Liver (tissue), 8 donors: ENCODE measurements at regions not wholly inside any gene's neighbourhood (a gene's known extent, or its start where the extent isn't known, plus 50 kb on each side); places are given as distances from the start of the nearest gene placed in this dataset.

Source experiments
- DNase-seq: peaks from one replicate; pipeline ENCODE4 v3.0.0-alpha.2; 2017; ENCODE audit warnings: low spot score
- H3K27ac ChIP-seq, 2 donors: one replicate each; pipeline ENCODE4 v1.7.0; 2013; ENCODE audit warnings: inconsistent platforms in 2 of 2, low read length in 2 of 2, control low read depth in 1 of 2, low read depth in 1 of 2, mild to moderate bottlenecking in 1 of 2
- H3K27me3 ChIP-seq, 4 donors: one replicate each; pipeline versions ENCODE4 v1.6.1 to v1.7.0; 2013; ENCODE audit warnings: low read length in 3 of 4, inconsistent platforms in 1 of 4, mild to moderate bottlenecking in 1 of 4, moderate library complexity in 1 of 4; ENCODE audit not compliant: control insufficient read depth in 4 of 4, insufficient read depth in 4 of 4
- H3K36me3 ChIP-seq, 4 donors: one replicate each; pipeline versions ENCODE4 v1.6.1 to v1.7.0; 2013; ENCODE audit warnings: low read length in 3 of 4, mild to moderate bottlenecking in 3 of 4, low read depth in 1 of 4, moderate library complexity in 1 of 4; ENCODE audit not compliant: control insufficient read depth in 4 of 4, insufficient read depth in 3 of 4
- H3K4me1 ChIP-seq, 4 donors: one replicate each; pipeline versions ENCODE4 v1.6.1 to v1.7.0; 2013; ENCODE audit warnings: low read length in 3 of 4, mild to moderate bottlenecking in 3 of 4, moderate library complexity in 1 of 4; ENCODE audit not compliant: control insufficient read depth in 4 of 4, insufficient read depth in 4 of 4
- H3K4me3 ChIP-seq, 3 donors: one replicate each; pipeline versions ENCODE4 v1.6.1 to v1.7.0; 2013; ENCODE audit warnings: low read length in 3 of 3, control low read depth in 1 of 3, low read depth in 1 of 3, mild to moderate bottlenecking in 1 of 3
- H3K9ac ChIP-seq, 2 donors: one replicate each; pipeline ENCODE4 v1.7.0; 2013; ENCODE audit warnings: low read length in 2 of 2, mild to moderate bottlenecking in 2 of 2, moderate library complexity in 2 of 2, control low read depth in 1 of 2, low read depth in 1 of 2
- H3K9me3 ChIP-seq, 4 donors: one replicate each; pipeline versions ENCODE4 v1.6.1 to v1.7.0; 2013; ENCODE audit warnings: low read length in 3 of 4; ENCODE audit not compliant: control insufficient read depth in 4 of 4
- ATF3 ChIP-seq: IDR thresholded peaks from 2 replicates; pipeline ENCODE4 v1.6.1; 2016; ENCODE audit warnings: antibody characterized with exemption
- CTCF ChIP-seq: fragments of 150-350 bp; IDR thresholded peaks from 2 replicates; pipeline ENCODE4 v1.5.1; 2017; ENCODE audit warnings: improper control_type of control experiment, low read depth, low read length; ENCODE audit not compliant: missing input control
- EGR1 ChIP-seq, 2 donors: IDR thresholded peaks; 2 replicates each; pipeline ENCODE4 v1.6.1; 2016 to 2018; ENCODE audit warnings: antibody characterized with exemption in 2 of 2, low read depth in 2 of 2
- FOXA1 ChIP-seq: IDR thresholded peaks from 2 replicates; pipeline ENCODE4 v1.6.1; 2016; ENCODE audit warnings: antibody characterized with exemption
- FOXA2 ChIP-seq: IDR thresholded peaks from 2 replicates; pipeline ENCODE4 v1.6.1; 2016; ENCODE audit warnings: antibody characterized with exemption
- GABPA ChIP-seq, 2 donors: IDR thresholded peaks in 1 of 2; conservative IDR thresholded peaks in 1 of 2; 2 replicates each; pipeline ENCODE4 v1.6.1; 2016; ENCODE audit warnings: antibody characterized with exemption in 2 of 2, mild to moderate bottlenecking in 1 of 2, moderate library complexity in 1 of 2
- HNF4A ChIP-seq, 2 donors: conservative IDR thresholded peaks; 2 replicates each; pipeline ENCODE4 v1.6.1; 2016; ENCODE audit warnings: antibody characterized with exemption in 2 of 2, mild to moderate bottlenecking in 2 of 2
- HNF4G ChIP-seq: IDR thresholded peaks from 2 replicates; pipeline ENCODE4 v1.6.1; 2016; ENCODE audit warnings: antibody characterized with exemption
- JUND ChIP-seq, 2 donors: IDR thresholded peaks; 2 replicates each; pipeline ENCODE4 v1.6.1; 2016; ENCODE audit warnings: antibody characterized with exemption in 2 of 2
- NR2F2 ChIP-seq: IDR thresholded peaks from 2 replicates; pipeline ENCODE4 v1.6.1; 2016; ENCODE audit warnings: antibody characterized with exemption
- RAD21 ChIP-seq, 2 donors: IDR thresholded peaks; 2 replicates each; pipeline ENCODE4 v1.6.1; 2016; ENCODE audit warnings: antibody characterized with exemption in 2 of 2, mild to moderate bottlenecking in 2 of 2
- REST ChIP-seq: IDR thresholded peaks from 2 replicates; pipeline ENCODE4 v1.6.1; 2016; ENCODE audit warnings: antibody characterized with exemption, mild to moderate bottlenecking
- RXRA ChIP-seq, 2 donors: IDR thresholded peaks; 2 replicates each; pipeline ENCODE4 v1.6.1; 2017 to 2018; ENCODE audit warnings: antibody characterized with exemption in 2 of 2, mild to moderate bottlenecking in 1 of 2
- SP1 ChIP-seq: IDR thresholded peaks from 2 replicates; pipeline ENCODE4 v1.6.1; 2018; ENCODE audit warnings: antibody characterized with exemption, mild to moderate bottlenecking
- TAF1 ChIP-seq: conservative IDR thresholded peaks from 2 replicates; pipeline ENCODE4 v1.6.1; 2016; ENCODE audit warnings: antibody characterized with exemption, mild to moderate bottlenecking
- YY1 ChIP-seq: IDR thresholded peaks from 2 replicates; pipeline ENCODE4 v1.6.1; 2016; ENCODE audit warnings: antibody characterized with exemption, mild to moderate bottlenecking
- WGBS: extraction: QIAGEN DNeasy Blood & Tissue Kit; methylation state at CpG from one replicate; pipeline ENCODE4 v1.1.7; 2013; 5-methylcytosine and 5-hydroxymethylcytosine counted together
- TF ChIP-seq, protein P1 (sequence below): IDR thresholded peaks from 2 replicates; pipeline ENCODE4 v1.6.1; 2016; ENCODE audit warnings: antibody characterized with exemption
- TF ChIP-seq, protein P2 (sequence below): IDR thresholded peaks from 2 replicates; pipeline ENCODE4 v1.6.1; 2016; ENCODE audit warnings: antibody characterized with exemption
- donor health status: healthy.
- donor health status: healthy.
- donor health status: healthy.
- donor health status: healthy.
- donor health status: healthy.

DNA sequence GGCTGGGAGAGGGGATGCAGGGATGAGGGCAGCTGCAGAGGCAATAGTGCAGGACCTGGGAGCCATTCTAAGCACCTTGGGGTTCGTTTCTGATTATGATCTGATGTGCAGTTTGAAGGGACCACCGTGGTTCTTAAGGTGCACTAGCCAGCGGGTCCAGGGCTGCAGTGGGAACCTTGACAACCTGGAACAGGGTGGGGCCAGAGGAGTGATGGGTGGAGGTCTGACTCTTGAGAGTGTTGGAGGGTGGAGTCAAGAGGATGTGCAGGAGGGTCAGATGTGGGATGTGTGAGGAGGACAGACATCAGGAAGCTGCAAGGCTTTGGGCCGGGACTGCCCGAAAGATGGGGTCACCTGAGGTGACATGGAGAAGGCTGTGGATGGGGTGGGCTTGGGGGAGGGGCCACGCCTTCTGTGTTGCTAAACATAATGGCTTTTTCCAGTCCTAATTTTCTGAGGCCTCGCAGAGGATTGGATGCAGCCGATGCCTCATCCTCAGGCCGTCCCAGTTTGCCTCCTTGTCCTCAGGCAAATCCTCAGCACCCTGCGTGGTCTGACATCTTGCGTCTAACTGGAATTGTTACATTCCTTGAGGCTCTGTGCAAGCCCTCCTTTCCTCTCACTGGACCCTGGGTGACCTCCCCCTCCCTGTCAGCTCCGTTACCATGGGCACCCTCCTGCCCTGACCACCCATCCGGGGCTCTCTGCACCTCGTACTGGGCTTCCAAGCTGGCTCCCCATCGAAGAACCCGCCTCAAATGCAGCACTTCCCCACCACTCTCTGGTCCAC lies 61.4 kb upstream of the TRPM1 start:
- DNase-seq = no peak
- Histone ChIP-seq H3K9ac (no peak overlapping the region), H3K4me1 (peaks cover 10 to 57% (median 41%) of the 10 kb centered on the region in 4 donors), H3K9me3 (no peaks in the 10 kb centered on the region), H3K4me3 (no peak overlapping the region), H3K27me3 (no peaks in the 10 kb centered on the region), H3K27ac (peak overlapping the region; percentile 71 to 78), H3K36me3 (no peaks in the 10 kb centered on the region)
- TF ChIP-seq REST (no peak), RAD21 (IDR thresholded peaks at IDR 0.05) (no peak), JUND (IDR thresholded peaks at IDR 0.05) (no peak), HNF4G (no peak), HNF4A (conservative IDR thresholded peaks at IDR 0.05) (no peak), NR2F2 (no peak), TAF1 (no peak)
- WGBS = 93% methylated on average over 16 of the region's 16 CpGs

DNA sequence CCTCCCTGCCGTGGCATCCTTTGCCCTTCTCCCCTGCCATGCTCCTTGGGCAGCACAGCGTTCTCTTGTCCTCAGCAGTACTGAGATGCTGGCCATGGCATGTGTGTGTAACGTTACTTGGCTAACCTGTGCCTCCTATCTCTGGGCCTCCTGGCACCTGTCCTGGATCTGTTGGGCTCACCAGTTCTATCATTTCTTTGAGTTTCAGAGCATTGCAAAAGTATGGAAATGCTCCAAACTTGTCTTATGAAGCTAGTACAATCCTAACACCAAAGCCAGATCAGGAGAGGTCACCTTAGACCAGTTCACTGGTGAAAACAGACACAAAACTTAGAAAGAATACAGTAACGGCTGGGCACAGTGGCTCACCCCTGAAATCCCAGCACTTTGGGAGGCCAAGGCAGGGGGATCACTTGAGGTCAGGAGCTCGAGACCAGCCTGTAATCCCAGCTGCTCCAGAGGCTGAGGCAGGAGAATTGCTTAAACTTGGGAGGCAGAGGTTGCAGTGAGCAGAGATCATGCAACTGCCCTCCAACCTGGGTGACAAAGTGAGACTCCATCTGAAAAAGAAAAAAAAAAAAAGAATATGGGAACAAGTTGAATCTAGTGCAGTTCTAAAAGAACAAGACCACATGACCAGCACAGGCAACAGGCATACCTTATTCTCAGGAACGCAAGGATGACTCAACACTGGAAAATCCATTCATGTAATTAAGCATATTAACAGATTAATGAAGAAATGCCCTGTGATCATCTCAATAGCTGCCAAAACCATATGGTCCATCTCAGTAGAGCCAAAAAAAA lies 62.4 kb upstream of the TRPM1 start:
- Histone ChIP-seq H3K4me1 (peaks cover 8 to 49% (median 36%) of the 10 kb centered on the region in 4 donors), H3K9ac (no peak overlapping the region), H3K9me3 (no peaks in the 10 kb centered on the region), H3K27me3 (no peaks in the 10 kb centered on the region), H3K4me3 (no peak overlapping the region), H3K36me3 (no peaks in the 10 kb centered on the region), H3K27ac (peak overlapping the region; percentile 71 to 78)
- no peak for DNase-seq
- TF ChIP-seq, protein P1, sequence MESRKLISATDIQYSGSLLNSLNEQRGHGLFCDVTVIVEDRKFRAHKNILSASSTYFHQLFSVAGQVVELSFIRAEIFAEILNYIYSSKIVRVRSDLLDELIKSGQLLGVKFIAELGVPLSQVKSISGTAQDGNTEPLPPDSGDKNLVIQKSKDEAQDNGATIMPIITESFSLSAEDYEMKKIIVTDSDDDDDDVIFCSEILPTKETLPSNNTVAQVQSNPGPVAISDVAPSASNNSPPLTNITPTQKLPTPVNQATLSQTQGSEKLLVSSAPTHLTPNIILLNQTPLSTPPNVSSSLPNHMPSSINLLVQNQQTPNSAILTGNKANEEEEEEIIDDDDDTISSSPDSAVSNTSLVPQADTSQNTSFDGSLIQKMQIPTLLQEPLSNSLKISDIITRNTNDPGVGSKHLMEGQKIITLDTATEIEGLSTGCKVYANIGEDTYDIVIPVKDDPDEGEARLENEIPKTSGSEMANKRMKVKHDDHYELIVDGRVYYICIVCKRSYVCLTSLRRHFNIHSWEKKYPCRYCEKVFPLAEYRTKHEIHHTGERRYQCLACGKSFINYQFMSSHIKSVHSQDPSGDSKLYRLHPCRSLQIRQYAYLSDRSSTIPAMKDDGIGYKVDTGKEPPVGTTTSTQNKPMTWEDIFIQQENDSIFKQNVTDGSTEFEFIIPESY = peak; percentile 47
- TF ChIP-seq CTCF (no peak), GABPA (IDR thresholded peaks at IDR 0.05 in 1 of 2, conservative IDR thresholded peaks at IDR 0.05 in 1 of 2) (peak in 1 of 2 donors; percentile 33), TAF1 (no peak), FOXA2 (peak; percentile 12), EGR1 (IDR thresholded peaks at IDR 0.05; ENCODE audit: low read depth in 2 of 2) (no peak), YY1 (peak; percentile 87), FOXA1 (no peak), RXRA (IDR thresholded peaks at IDR 0.05) (peak; percentile 90 to 92), HNF4A (conservative IDR thresholded peaks at IDR 0.05) (peak; percentile 69 to 72), SP1 (peak; percentile 84), JUND (IDR thresholded peaks at IDR 0.05) (peak in 1 of 2 donors; percentile 56), HNF4G (no peak), REST (peak; percentile 74), ATF3 (peak; percentile 3), RAD21 (IDR thresholded peaks at IDR 0.05) (peak; percentile 37 to 63), NR2F2 (no peak)
- TF ChIP-seq, protein P2, sequence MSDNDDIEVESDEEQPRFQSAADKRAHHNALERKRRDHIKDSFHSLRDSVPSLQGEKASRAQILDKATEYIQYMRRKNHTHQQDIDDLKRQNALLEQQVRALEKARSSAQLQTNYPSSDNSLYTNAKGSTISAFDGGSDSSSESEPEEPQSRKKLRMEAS = peak; percentile 71
- 26% methylated on average over 6 of the region's 6 CpGs for WGBS
